Endothelial cell (in vitro differentiated cells): ENCODE measurements at regions not wholly inside any gene's neighbourhood (a gene's known extent, or its start where the extent isn't known, plus 50 kb on each side); places are given as distances from the start of the nearest gene placed in this dataset.
"Not testable (repeated sequence)": the region's sequence is repeated elsewhere in the genome, so short reads cannot be mapped to it uniquely, and the experiment has no call there.

Experiments
- DNase-seq: peaks from one replicate; pipeline ENCODE4 v3.0.0; 2021; ENCODE audit warnings: low spot score
- H3K27ac Mint-ChIP-seq: one replicate; pipeline ENCODE4 v1.8.0; 2021; ENCODE audit warnings: mixed read lengths, inconsistent platforms; ENCODE audit not compliant: unreplicated experiment
- H3K27me3 Mint-ChIP-seq: one replicate; pipeline ENCODE4 v1.8.0; 2021; ENCODE audit warnings: mild to moderate bottlenecking, moderate library complexity, mixed read lengths, inconsistent platforms; ENCODE audit not compliant: unreplicated experiment
- H3K36me3 Mint-ChIP-seq: one replicate; pipeline ENCODE4 v1.8.0; 2021; ENCODE audit warnings: mild to moderate bottlenecking, low read depth, mixed read lengths, inconsistent platforms; ENCODE audit not compliant: unreplicated experiment
- H3K4me1 Mint-ChIP-seq: one replicate; pipeline ENCODE4 v1.8.0; 2021; ENCODE audit warnings: mild to moderate bottlenecking, mixed read lengths, inconsistent platforms; ENCODE audit not compliant: unreplicated experiment
- H3K4me3 Mint-ChIP-seq: one replicate; pipeline ENCODE4 v1.8.0; 2021; ENCODE audit warnings: mild to moderate bottlenecking, mixed read lengths, inconsistent platforms; ENCODE audit not compliant: unreplicated experiment
- H3K9me3 Mint-ChIP-seq: one replicate; pipeline ENCODE4 v1.8.0; 2021; ENCODE audit warnings: mixed read lengths, inconsistent platforms; ENCODE audit not compliant: unreplicated experiment
- CTCF ChIP-seq: fragments of 200-600 bp; sonication (generic); IDR thresholded peaks from one replicate; pipeline ENCODE4 v1.5.0; 2021; ENCODE audit warnings: antibody characterized with exemption; ENCODE audit not compliant: unreplicated experiment

- H3K27me3 Mint-ChIP-seq: peaks cover 1% of the 10 kb centered on the region
- H3K9me3 Mint-ChIP-seq: no peaks in the 10 kb centered on the region
- H3K4me3 Mint-ChIP-seq: no peak overlapping the region
- no peak for TF ChIP-seq CTCF
- DNase-seq: no peak
- H3K4me1 Mint-ChIP-seq: no peaks in the 10 kb centered on the region
- no peaks in the 10 kb centered on the region for H3K36me3 Mint-ChIP-seq
- no peak overlapping the region for H3K27ac Mint-ChIP-seq
Observed at GRCh38 chr6:9830808-9831207, 584.1 kb downstream of the TFAP2A start.

- Mint-ChIP-seq H3K27ac (no peak overlapping the region), H3K4me3 (no peak overlapping the region), H3K36me3 (no peaks in the 10 kb centered on the region), H3K4me1 (no peaks in the 10 kb centered on the region), H3K27me3 (peaks cover 1% of the 10 kb centered on the region), H3K9me3 (no peaks in the 10 kb centered on the region)
- no peak for TF ChIP-seq CTCF
- DNase-seq: no peak
Observed at GRCh38 chr6:9825526-9825925, 589.3 kb downstream of the TFAP2A start.

- not testable (repeated sequence) for H3K27ac Mint-ChIP-seq, DNase-seq, H3K36me3 Mint-ChIP-seq, H3K9me3 Mint-ChIP-seq, H3K4me1 Mint-ChIP-seq, H3K27me3 Mint-ChIP-seq, H3K4me3 Mint-ChIP-seq
Observed at GRCh38 chr6:9810727-9811126, 604.1 kb downstream of the TFAP2A start.

GRCh38 chr6:9810286-9810685, 604.6 kb downstream of the TFAP2A start:
- TF ChIP-seq CTCF: no peak
- H3K27ac Mint-ChIP-seq: no peak overlapping the region
- no peaks in the 10 kb centered on the region for H3K9me3 Mint-ChIP-seq
- H3K4me3 Mint-ChIP-seq: no peak overlapping the region
- H3K4me1 Mint-ChIP-seq: no peaks in the 10 kb centered on the region
- H3K36me3 Mint-ChIP-seq: no peaks in the 10 kb centered on the region
- DNase-seq: no peak
- no peaks in the 10 kb centered on the region for H3K27me3 Mint-ChIP-seq

GRCh38 chr6:9806195-9806594, 608.7 kb downstream of the TFAP2A start:
- no peak overlapping the region for H3K27ac Mint-ChIP-seq
- DNase-seq: no peak
- no peaks in the 10 kb centered on the region for H3K4me1 Mint-ChIP-seq
- H3K27me3 Mint-ChIP-seq: no peaks in the 10 kb centered on the region
- no peaks in the 10 kb centered on the region for H3K36me3 Mint-ChIP-seq
- no peak for TF ChIP-seq CTCF
- H3K4me3 Mint-ChIP-seq: no peak overlapping the region
- no peaks in the 10 kb centered on the region for H3K9me3 Mint-ChIP-seq

- Mint-ChIP-seq H3K4me1 (no peaks in the 10 kb centered on the region), H3K36me3 (no peaks in the 10 kb centered on the region), H3K9me3 (no peaks in the 10 kb centered on the region), H3K27me3 (no peaks in the 10 kb centered on the region), H3K27ac (no peak overlapping the region), H3K4me3 (no peak overlapping the region)
- TF ChIP-seq CTCF: no peak
- DNase-seq: no peak
Observed at GRCh38 chr6:9801249-9801754, 613.6 kb downstream of the TFAP2A start.
